DMS79 (cell line): ENCODE measurements at regions not wholly inside any gene's neighbourhood (a gene's known extent, or its start where the extent isn't known, plus 50 kb on each side); places are given as distances from the start of the nearest gene placed in this dataset.

Experiments used
- DNase-seq: peaks from one replicate; lab custom pipeline; 2025; lab: John Stamatoyannopoulos, UW

DNA sequence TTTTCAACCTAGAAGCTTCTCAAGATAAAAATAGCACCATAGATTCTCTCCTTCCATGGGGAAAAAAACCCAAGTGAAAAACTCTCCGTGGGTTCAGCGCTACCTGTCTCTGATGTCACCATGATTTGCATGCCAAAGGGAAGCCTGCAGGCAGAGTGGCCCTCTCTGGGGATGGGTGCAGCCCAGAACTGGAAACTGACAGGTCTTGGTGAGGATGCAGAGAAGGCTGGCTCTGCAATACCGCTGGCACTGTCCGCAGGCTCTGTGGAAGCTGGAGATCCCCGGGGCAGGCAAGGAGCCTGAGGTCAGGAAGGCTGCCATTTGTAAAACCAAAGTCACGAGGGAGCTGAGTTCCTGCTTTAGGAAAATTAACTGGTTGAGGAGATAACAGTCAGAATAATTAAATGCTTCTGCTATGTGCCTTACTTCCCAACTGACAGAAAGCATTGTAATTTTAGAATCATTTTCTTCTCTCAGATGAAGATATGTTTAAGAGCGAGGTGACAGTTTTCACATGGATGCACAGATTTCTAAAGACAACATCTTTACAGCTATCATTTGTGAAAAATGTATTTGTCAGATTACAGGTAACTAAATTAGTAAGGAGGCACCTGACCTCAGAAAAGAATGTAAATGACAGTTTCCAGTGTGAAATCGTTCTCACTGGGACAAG is 731.5 kb upstream of the FZD8 start:
- no peak for DNase-seq

- DNase-seq = no peak
Observed at GRCh38 chr10:36367362-36367761, 725.3 kb upstream of the FZD8 start.

- DNase-seq = no peak
Observed at GRCh38 chr10:36366843-36367242, 724.7 kb upstream of the FZD8 start.

DNA sequence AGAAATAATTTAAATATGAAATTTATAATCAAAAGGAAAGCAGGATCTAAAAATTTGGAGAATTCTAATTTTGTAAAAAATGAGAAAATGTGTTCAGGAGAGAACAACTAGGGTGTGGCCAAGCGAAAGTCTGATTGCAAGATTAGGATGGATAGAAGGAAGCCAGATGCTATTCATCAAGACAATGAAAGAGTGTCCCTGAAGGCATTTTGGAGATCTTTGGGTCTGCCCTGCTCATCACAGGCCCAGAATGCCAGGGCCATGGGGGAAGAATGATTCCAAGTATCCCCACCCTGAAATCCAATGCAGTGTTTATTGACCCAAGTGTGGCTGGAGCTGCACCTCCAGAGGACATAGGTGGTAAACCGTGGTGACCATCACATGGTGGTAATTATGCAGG is 724.0 kb upstream of the FZD8 start:
- DNase-seq = no peak

DNA sequence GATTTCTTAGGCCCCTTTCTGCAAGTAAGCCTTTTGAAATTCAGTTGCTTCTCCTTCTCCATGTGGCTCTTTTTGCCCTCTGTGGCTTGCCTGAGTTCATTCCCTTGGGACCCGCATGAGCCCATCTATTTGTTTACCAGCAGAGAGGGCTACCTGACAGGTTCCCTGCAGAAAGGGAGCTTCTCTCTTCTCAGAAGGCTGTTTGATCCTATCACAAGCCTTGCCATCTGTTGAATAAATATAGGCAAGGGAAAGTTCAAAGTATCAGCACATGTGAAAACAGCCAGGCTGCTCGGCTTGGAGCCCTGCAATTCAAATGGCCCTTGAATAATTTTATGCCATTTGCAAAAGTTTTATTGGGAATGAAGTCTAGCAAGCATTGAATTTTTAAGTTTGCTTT is 720.2 kb upstream of the FZD8 start:
- no peak for DNase-seq

DNA sequence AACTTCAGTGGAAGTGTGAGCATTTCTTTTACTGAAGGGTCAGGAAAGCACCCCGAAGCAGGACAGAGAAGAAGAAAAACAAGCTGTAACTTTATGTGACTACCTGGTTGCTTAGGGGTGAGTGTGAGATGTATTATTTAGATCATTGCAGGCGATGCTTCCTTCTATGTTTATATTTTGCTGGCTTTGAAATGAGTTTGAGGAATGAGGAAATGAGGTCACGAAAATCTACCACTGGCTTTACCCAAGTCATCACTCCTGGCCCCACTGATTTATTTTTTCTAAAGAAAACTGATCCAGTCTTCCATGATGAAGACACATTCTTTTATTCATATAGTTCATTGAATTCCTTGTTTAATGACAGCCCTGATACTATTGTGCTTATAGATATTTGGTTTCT is 716.6 kb upstream of the FZD8 start:
- no peak for DNase-seq

GRCh38 chr10:36354633-36355032 is 712.5 kb upstream of the FZD8 start:
- no peak for DNase-seq

DNA sequence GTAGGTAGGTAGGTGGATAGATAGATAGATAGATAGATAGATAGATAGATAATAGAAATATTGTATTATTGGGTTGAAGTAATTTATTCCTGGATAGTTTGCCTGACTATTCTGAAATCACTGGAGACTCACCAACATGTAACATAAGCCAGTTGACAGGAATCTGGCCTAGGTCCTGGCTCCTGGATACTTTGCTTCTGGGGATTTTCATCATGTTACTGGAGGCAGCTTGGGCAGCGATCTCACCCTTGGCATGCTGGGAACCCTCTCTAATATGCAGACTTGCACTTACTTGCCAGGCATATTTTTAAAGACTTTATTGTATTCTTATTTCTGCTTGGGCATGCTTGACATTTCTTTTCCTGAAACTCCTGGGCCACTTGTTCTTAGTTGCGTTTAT is 709.1 kb upstream of the FZD8 start:
- DNase-seq = no peak

DNA sequence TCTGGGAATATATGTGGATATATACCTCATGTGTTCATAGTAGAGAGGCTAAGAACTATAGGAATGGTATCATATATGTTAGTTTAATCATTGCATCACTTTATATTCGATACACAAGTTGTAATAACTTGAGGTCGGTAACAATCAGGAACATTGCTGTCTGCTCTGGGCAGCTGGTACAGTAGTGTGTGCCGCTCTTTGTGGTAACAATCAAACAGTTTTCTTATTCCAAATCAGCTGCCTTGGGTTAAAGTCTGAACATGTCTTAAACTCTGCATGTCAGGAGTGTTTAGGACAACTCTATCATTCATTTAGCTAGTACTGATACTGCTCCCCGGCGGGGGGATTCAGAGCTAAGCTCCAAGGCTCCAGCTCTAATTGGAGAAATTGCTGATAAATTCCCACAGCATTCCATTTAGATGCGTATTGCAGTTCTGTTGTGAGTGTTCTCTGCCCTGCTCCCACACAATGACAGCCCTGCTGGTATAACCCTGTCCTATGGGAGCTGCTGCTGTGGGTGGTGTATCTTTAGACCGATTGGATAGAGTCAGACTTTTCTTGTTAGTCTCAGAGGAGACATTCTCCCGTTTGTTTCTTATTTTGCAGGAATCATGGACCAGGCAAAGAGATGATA is 707.5 kb upstream of the FZD8 start:
- DNase-seq = no peak

GRCh38 chr10:36345807-36346206 is 703.7 kb upstream of the FZD8 start:
- no peak for DNase-seq

DNA sequence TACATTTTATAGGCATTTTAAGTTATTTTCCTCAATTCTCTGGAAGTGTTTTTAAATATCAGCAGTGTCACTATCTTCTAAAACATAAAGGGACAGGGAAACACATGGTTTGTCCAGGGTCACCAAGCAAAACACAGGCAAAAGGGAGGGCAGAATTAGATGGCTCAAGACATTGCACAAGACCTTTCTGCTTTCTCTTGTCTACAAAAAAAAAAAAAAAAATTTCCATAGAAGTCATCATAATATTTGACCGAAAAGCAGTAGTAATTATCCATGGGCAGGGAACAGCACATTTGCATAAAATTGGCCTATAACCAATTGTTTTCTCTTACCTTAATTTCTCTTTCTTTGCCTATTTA is 703.1 kb upstream of the FZD8 start:
- no peak for DNase-seq

DNA sequence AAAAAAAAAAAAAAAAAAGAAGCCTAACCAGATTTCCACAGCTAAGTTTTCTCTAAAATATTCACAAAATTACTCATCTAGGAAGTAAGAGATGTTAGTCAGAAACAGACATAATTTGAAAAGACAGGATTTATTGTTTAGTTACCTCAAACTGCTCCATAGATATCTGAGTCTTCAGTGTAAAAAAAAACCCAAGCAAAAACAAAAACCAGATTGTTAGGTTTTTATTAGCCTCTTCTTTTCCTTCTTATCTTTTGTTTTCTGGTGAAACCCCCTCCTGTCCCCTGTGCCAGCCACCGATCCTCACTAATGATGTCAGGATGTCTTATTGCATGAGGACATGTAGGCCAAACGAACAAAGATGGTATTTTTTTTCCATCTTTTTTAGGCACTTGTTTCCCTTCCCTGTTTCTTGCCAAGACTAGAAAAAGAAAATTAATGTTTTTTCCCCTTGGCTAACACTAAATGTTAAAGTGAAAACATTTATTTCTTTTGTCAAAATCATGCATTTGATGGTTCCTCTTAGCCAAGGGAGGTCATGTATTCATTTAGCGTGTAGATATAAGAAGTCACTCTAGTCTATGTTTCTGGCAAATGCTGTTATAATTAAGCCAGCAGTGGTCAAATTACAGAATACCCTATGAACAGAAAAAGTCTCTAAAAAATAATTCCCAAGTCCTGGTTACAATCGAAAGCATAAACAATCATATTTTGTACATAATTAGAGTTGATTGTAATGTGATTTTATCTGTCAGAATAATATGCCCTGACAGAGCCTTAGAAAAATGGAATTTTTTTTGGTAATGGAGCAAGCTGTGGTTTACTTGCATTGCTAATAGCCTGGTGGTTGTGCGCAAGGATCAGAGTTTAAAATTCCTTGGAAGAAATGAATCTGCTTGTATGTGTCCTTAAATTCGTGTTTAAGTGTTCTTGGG is 702.4 kb upstream of the FZD8 start:
- DNase-seq = no peak

DNA sequence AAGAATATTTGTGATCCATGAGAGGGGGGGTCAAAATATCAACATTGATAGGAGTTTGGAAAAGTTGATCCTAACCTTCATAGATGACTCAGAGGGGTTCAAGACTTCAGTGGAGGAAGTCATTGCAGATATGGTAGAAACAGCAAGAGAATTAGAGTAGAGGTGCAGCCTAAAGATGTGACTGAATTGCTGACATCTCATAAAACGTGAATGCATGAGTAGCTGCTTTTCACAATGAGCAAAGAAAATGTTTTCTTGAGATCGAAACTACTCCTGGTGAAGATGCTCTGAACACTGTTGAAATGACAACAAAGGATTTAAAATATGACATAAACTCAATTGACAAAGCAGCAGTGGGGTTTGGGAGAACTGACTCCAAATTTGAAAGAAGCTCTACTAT is 700.7 kb upstream of the FZD8 start:
- no peak for DNase-seq

DNA sequence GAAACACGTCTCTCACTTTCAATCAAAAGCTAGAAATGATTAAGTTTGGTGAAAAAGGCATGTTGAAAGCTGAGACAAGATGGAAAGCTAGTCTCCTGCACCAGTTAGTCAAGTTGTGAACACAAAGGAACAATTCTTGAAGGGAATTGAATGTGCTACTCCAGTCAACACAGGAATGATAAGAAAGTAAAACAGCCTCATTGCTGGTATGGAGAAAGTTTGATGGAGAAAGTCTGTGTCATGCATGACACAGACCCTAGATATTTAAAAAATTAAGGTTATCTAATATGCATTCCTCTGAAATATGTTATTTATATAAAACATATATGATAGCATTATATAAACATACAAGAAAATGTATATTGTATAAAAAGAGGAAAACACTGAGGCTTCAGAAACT is 699.4 kb upstream of the FZD8 start:
- DNase-seq = no peak

DNA sequence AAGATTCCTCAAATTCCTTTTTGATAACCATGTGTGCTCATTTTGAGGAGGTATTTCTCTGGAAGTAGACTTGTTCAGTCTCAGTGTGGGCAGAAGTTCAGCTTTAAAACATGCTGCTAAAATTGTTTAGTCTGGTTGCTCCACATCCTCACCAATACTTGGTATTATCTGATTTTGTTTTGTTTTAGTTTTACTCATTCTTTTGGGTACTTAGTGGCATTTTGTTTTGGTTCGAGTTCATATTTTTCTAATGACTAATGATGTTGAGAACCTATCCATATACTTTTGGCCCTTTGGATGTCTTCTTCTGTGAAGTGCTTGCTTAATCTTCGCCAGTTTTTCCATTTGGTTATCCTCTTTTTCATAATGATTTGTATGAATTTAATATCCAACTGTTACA is 694.2 kb upstream of the FZD8 start:
- DNase-seq = no peak

DNA sequence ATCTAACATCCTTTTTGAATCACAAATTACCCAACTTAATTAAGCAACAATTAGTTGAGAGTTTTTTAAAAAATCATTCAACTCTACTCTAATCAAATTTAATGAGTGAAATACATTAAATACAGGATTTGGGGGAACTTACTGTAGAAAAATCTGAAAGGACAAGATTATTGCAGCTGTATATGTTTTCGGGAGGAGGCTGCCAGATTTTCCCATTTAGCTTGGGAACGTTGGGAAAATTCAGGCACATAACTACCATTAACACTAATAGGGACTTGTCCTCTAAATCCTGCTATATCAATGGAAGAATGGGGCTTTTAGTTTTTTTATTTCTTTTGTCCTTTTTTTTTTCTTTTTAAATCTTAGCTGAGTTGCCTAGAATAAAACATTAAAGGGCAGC is 691.4 kb upstream of the FZD8 start:
- DNase-seq = no peak

- DNase-seq = peak; percentile 25
Observed at GRCh38 chr10:36332926-36333325, 690.8 kb upstream of the FZD8 start.

- no peak for DNase-seq
Observed at GRCh38 chr10:36331121-36331520, 689.0 kb upstream of the FZD8 start.

DNA sequence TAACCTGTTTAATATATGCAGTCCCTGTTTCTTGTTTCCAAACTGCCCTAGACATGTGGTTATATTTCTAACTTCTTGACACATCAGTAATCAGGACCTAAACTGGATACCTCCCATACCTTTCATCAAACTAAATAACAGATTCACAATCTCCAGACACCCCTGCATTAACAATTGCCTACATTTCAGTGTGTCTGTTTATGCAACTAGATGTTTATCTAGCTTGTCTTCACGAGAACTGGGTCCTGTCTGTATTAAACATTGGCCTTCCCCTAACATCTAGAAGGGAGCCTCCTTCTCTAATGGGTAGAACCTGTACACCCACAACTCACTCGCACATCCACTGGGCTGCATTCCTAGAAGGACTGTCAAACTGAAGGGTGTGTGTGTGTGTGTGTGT is 683.7 kb upstream of the FZD8 start:
- DNase-seq = no peak

GRCh38 chr10:36324831-36325230 is 682.7 kb upstream of the FZD8 start:
- no peak for DNase-seq

- no peak for DNase-seq
Observed at GRCh38 chr10:36313142-36313541, 671.0 kb upstream of the FZD8 start.

GRCh38 chr10:36303896-36304295 is 661.8 kb upstream of the FZD8 start:
- DNase-seq = no peak

- no peak for DNase-seq
Observed at GRCh38 chr10:36302086-36302485, 660.0 kb upstream of the FZD8 start.
